ENCODE measurements at regions not wholly inside any gene's neighbourhood (a gene's known extent, or its start where the extent isn't known, plus 50 kb on each side); places are given as distances from the start of the nearest gene placed in this dataset.

DNA sequence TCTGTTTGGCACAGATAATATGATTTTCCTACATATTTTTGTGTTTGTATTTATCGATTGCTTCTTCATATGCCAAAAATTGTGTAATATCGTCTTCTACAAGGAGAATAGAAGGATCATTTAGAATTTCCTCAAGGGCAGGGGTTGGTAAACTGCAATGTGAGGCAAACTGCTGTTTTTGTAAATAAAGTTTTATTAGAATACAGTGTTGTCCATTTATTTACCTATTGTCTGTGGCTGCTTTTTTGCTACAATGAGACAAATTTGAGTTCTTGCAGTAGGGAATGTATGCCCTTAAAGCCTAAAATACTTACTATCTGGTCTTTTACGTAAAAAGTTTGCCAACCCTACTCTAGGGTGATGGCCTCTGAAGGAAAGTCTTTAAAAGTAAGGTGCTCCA, 509.5 kb downstream of the TMEM114 start:
- DNase-seq (ENCODE audit: low read depth, low spot score) (no peak), FAIRE-seq (no peak)
- no peaks in the 10 kb centered on the region for H3K9me1 ChIP-seq (ENCODE audit: control insufficient read depth, extremely low read depth, insufficient read depth, low read length)
- H3K4me2 ChIP-seq (ENCODE audit: control insufficient read depth, extremely low read depth, insufficient read depth, low read depth, low read length) = no peak overlapping the region
- H3K9ac ChIP-seq (ENCODE audit: control insufficient read depth, extremely low read depth, insufficient read depth, low read length) = no peak overlapping the region
- no peaks in the 10 kb centered on the region for H3K36me3 ChIP-seq (ENCODE audit: control insufficient read depth in 2 of 2, extremely low read depth in 1 of 2, insufficient read depth in 2 of 2, low read length in 2 of 2)
- no peaks in the 10 kb centered on the region for H3K4me1 ChIP-seq (ENCODE audit: control insufficient read depth, extremely low read depth, insufficient read depth, low read length)
- dilution Hi-C loops (cut with MboI; ENCODE audit: extremely low pct_ligation_motif_present, low sequenced_read_pairs) = no loop called here
- H3K79me2 ChIP-seq (ENCODE audit: control insufficient read depth, insufficient read depth, low read length) = no peaks in the 10 kb centered on the region
- H3K27me3 ChIP-seq (ENCODE audit: control insufficient read depth, extremely low read depth, insufficient read depth, low read length) = no peaks in the 10 kb centered on the region
- TF ChIP-seq, protein P1, sequence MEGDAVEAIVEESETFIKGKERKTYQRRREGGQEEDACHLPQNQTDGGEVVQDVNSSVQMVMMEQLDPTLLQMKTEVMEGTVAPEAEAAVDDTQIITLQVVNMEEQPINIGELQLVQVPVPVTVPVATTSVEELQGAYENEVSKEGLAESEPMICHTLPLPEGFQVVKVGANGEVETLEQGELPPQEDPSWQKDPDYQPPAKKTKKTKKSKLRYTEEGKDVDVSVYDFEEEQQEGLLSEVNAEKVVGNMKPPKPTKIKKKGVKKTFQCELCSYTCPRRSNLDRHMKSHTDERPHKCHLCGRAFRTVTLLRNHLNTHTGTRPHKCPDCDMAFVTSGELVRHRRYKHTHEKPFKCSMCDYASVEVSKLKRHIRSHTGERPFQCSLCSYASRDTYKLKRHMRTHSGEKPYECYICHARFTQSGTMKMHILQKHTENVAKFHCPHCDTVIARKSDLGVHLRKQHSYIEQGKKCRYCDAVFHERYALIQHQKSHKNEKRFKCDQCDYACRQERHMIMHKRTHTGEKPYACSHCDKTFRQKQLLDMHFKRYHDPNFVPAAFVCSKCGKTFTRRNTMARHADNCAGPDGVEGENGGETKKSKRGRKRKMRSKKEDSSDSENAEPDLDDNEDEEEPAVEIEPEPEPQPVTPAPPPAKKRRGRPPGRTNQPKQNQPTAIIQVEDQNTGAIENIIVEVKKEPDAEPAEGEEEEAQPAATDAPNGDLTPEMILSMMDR (optimal IDR thresholded peaks at IDR 0.05 in 1 of 3, IDR thresholded peaks at IDR 0.05 in 1 of 3, conservative IDR thresholded peaks at IDR 0.05 in 1 of 3; ENCODE audit: extremely low read depth in 1 of 3, insufficient read depth in 2 of 3, low read length in 3 of 3) = no peak
- TF ChIP-seq EZH2 (IDR thresholded peaks at IDR 0.05; ENCODE audit: low read length) = no peak
- H3K27ac ChIP-seq (ENCODE audit: control insufficient read depth, insufficient read depth, low read length) = no peak overlapping the region
- no peak overlapping the region for H2AFZ ChIP-seq (ENCODE audit: control insufficient read depth, low read length)
- no peak overlapping the region for H3K4me3 ChIP-seq (ENCODE audit: control insufficient read depth in 2 of 3, extremely low read depth in 1 of 3, insufficient read depth in 2 of 3, low read depth in 1 of 3, low read length in 3 of 3)
- peaks cover 3% of the 10 kb centered on the region for H3K9me3 ChIP-seq (ENCODE audit: control insufficient read depth, low read depth, low read length)
- H4K20me1 ChIP-seq (ENCODE audit: control insufficient read depth, extremely low read depth, insufficient read depth, low read length) = no peaks in the 10 kb centered on the region

DNA sequence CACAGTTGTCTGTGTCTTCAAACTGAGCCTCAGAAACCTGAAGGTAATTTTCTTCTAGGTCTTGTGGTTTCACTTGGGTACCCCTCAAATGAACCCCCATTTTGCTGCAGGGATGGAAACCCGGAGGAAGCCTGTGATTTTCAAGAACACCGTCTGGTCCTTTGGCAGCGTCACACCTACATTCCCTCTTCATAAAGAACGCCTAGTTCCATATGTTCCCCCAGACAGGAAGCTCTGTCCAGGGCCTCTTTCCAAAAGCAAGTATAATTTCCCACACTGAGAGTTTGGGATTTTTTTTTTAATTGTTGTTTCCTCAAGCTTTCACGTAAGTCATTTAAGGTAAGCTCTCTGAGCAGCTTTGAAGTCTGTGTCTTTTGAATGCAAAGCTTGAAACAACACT, 515.0 kb downstream of the TMEM114 start:
- H3K9me1 ChIP-seq (ENCODE audit: control insufficient read depth, extremely low read depth, insufficient read depth, low read length) = no peaks in the 10 kb centered on the region
- H3K79me2 ChIP-seq (ENCODE audit: control insufficient read depth, insufficient read depth, low read length) = no peaks in the 10 kb centered on the region
- no peak overlapping the region for H3K9ac ChIP-seq (ENCODE audit: control insufficient read depth, extremely low read depth, insufficient read depth, low read length)
- no peaks in the 10 kb centered on the region for H3K36me3 ChIP-seq (ENCODE audit: control insufficient read depth in 2 of 2, extremely low read depth in 1 of 2, insufficient read depth in 2 of 2, low read length in 2 of 2)
- DNase-seq (ENCODE audit: low read depth, low spot score) (no peak), FAIRE-seq (no peak)
- dilution Hi-C loops (cut with MboI; ENCODE audit: extremely low pct_ligation_motif_present, low sequenced_read_pairs) = no loop called here
- no peak overlapping the region for H3K4me2 ChIP-seq (ENCODE audit: control insufficient read depth, extremely low read depth, insufficient read depth, low read depth, low read length)
- H3K4me3 ChIP-seq (ENCODE audit: control insufficient read depth in 2 of 3, extremely low read depth in 1 of 3, insufficient read depth in 2 of 3, low read depth in 1 of 3, low read length in 3 of 3) = no peak overlapping the region
- no peaks in the 10 kb centered on the region for H4K20me1 ChIP-seq (ENCODE audit: control insufficient read depth, extremely low read depth, insufficient read depth, low read length)
- TF ChIP-seq, protein P1 (optimal IDR thresholded peaks at IDR 0.05 in 1 of 3, IDR thresholded peaks at IDR 0.05 in 1 of 3, conservative IDR thresholded peaks at IDR 0.05 in 1 of 3; ENCODE audit: extremely low read depth in 1 of 3, insufficient read depth in 2 of 3, low read length in 3 of 3) = no peak
- TF ChIP-seq EZH2 (IDR thresholded peaks at IDR 0.05; ENCODE audit: low read length) = no peak
- no peak overlapping the region for H2AFZ ChIP-seq (ENCODE audit: control insufficient read depth, low read length)
- H3K4me1 ChIP-seq (ENCODE audit: control insufficient read depth, extremely low read depth, insufficient read depth, low read length) = no peaks in the 10 kb centered on the region
- no peak overlapping the region for H3K27ac ChIP-seq (ENCODE audit: control insufficient read depth, insufficient read depth, low read length)
- peaks cover 3% of the 10 kb centered on the region for H3K9me3 ChIP-seq (ENCODE audit: control insufficient read depth, low read depth, low read length)
- H3K27me3 ChIP-seq (ENCODE audit: control insufficient read depth, extremely low read depth, insufficient read depth, low read length) = no peaks in the 10 kb centered on the region
